ENCODE measurements at regions not wholly inside any gene's neighbourhood (a gene's known extent, or its start where the extent isn't known, plus 50 kb on each side); places are given as distances from the start of the nearest gene placed in this dataset.

- DNase-seq (ENCODE audit: low read depth in 3 of 3, low spot score in 2 of 3) = no peak
These were observed 119.6 kb upstream of the ATP10A start for GRCh38 chr15:25982736-25983135.

- no peak for DNase-seq (ENCODE audit: low read depth in 3 of 3, low spot score in 2 of 3)
These were observed 118.0 kb upstream of the ATP10A start for GRCh38 chr15:25981114-25981513.

- DNase-seq (ENCODE audit: low read depth in 3 of 3, low spot score in 2 of 3) = no peak
These were observed 109.1 kb upstream of the ATP10A start for GRCh38 chr15:25972141-25972675.

DNA sequence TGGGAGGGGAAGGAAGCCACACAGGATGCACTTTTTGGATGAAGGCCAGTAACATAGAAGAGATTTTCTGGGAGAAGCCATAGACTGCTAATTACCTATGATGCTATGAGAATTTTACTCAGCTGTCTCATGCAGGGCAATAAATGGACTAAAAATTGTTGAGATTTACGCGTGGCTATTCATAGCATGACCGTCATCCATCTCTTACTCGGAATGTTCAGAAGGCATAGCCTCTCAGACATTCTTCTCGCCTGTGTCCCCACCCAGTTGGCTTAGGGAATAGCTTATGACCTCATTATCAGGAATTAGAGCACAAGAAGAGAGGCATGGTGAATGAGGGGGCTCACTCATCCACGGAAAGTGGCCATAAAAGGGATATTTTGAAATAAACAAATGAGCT is 107.9 kb upstream of the ATP10A start:
- no peak for DNase-seq (ENCODE audit: low read depth in 3 of 3, low spot score in 2 of 3)

DNA sequence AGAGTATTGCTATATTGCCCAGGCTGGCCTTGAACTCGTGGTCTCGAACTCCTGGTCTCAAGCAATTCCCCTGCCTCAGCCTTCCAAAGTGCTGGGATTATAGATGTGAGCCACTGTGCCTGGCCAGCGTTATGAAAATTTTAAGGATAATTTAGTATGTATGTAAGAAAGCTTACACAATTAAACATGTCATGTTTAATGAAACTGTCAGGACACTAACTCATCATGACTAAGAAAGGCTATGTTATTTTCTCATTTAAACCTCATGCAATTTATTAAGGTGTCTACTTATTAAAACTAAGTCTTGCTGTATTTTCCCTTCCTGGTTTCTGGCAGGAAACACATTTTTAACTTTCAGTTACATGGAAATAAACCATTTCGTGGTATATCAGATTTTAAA is 106.8 kb upstream of the ATP10A start:
- DNase-seq (ENCODE audit: low read depth in 3 of 3, low spot score in 2 of 3) = no peak

- DNase-seq (ENCODE audit: low read depth in 3 of 3, low spot score in 2 of 3) = no peak
These were observed 104.0 kb upstream of the ATP10A start for GRCh38 chr15:25967116-25967515.

- no peak for DNase-seq (ENCODE audit: low read depth in 3 of 3, low spot score in 2 of 3)
These were observed 102.2 kb upstream of the ATP10A start for GRCh38 chr15:25965326-25965725.

GRCh38 chr15:25960273-25960672 is 97.1 kb upstream of the ATP10A start:
- DNase-seq (ENCODE audit: low read depth in 3 of 3, low spot score in 2 of 3) = no peak

GRCh38 chr15:25959100-25959499 is 96.0 kb upstream of the ATP10A start:
- DNase-seq (ENCODE audit: low read depth in 3 of 3, low spot score in 2 of 3) = no peak

- no peak for DNase-seq (ENCODE audit: low read depth in 3 of 3, low spot score in 2 of 3)
These were observed 92.5 kb upstream of the ATP10A start for GRCh38 chr15:25955628-25956027.

DNA sequence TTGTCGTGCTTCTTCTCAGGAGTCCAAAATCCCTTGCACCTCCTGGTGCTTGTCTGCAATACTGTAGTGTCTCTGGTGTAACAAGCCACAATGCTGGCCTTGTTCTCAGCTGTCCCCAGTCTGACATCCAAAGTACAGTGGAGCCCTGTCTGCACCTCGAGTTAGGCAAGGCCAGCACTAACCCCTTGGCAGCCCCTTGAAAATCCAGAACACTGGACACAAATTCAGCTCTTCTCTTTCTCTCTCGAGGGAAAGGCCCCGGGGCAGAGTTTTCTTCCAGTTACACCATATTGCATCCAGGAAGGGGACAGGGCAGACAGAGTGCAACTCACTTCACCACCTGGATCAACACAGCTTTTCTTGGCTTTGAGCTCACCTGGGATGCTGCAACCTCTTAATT is 91.3 kb upstream of the ATP10A start:
- DNase-seq (ENCODE audit: low read depth in 3 of 3, low spot score in 2 of 3) = no peak

DNA sequence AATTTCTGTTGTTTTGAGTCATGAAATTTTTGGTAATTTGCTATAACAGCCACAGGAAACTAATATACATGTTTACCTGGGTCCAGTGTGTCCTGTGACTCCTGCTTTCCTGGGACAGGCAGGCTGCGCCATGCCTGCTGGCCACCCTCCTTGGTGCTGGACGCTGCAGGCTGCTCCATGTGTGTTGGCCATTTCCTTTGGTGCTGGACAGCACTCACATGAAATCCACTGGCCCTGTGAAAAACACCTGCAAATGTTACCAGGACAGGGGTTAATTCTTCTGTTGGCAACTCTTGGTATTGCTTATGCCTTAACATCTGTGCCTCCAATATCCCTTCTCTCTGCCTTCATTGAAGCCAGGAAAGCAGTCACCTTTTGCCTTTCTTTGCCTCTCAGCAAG is 86.9 kb upstream of the ATP10A start:
- no peak for DNase-seq (ENCODE audit: low read depth in 3 of 3, low spot score in 2 of 3)

- no peak for DNase-seq (ENCODE audit: low read depth in 3 of 3, low spot score in 2 of 3)
These were observed 84.5 kb upstream of the ATP10A start for GRCh38 chr15:25947323-25948314.

- no peak for DNase-seq (ENCODE audit: low read depth in 3 of 3, low spot score in 2 of 3)
These were observed 83.2 kb upstream of the ATP10A start for GRCh38 chr15:25946241-25946805.

GRCh38 chr15:25944386-25944785 is 81.3 kb upstream of the ATP10A start:
- no peak for DNase-seq (ENCODE audit: low read depth in 3 of 3, low spot score in 2 of 3)

- DNase-seq (ENCODE audit: low read depth in 3 of 3, low spot score in 2 of 3) = no peak
These were observed 80.7 kb upstream of the ATP10A start for GRCh38 chr15:25943831-25944230.

- no peak for DNase-seq (ENCODE audit: low read depth in 3 of 3, low spot score in 2 of 3)
These were observed 76.0 kb upstream of the ATP10A start for GRCh38 chr15:25939122-25939521.

- DNase-seq (ENCODE audit: low read depth in 3 of 3, low spot score in 2 of 3) = no peak
These were observed 74.7 kb upstream of the ATP10A start for GRCh38 chr15:25937796-25938195.

DNA sequence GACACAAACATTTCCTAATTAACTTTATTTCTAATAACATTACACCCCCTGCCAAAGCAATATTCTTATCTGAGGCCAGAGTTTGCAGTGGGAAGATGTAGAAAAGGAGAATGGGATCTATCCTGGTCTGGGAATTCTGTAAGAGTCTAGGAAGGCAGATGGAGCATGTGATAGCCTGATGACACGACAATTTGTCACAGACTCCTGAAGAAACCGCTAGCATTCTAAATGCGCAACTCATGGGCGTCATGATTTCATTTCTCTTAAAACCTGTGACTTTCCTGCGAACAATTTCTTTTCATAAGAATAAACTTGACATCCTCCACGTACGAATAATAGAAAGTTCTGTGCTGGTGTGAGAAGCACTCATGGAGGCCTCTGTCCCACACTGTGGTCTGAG is 72.9 kb upstream of the ATP10A start:
- no peak for DNase-seq (ENCODE audit: low read depth in 3 of 3, low spot score in 2 of 3)

DNA sequence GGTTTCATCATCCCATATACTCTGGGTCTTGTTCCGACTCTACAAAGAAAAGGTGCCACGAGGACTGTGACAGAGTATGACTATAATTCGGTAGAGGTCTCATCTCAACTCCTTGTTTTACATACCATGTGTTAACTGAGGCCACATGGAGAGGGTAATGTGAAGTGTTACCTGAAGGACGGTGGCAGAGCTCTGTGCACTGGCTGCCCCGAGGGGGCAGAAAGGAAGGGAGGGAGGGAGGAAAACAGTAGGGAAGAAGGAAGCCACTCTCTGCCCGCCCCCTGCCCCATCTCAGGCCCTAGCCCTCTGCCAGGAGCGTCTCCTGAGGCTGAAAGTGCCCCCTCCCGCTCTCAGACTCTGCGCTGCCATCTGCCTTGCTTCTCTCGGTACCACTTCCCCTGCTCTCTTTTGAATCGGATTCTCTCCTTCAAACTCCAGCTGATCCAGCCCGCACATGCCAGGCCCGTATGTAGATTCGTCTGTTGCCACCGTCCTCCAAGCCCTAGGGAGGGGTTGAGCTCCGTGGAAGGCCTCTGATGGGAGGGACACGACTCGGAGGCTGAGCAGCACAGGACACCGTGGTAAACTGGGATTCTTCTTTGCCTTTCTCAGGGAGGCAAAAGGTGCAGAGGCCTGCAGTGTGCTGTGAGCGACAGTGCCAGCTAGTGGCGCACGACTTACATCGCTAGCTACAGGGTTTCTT is 70.5 kb upstream of the ATP10A start:
- DNase-seq (ENCODE audit: low read depth in 3 of 3, low spot score in 2 of 3) = peak; percentile 50 to 68 (median 53)

- no peak for DNase-seq (ENCODE audit: low read depth in 3 of 3, low spot score in 2 of 3)
These were observed 69.6 kb upstream of the ATP10A start for GRCh38 chr15:25932696-25933095.

Data from right renal cortex interstitium (tissue), 3 donors.